ENCODE measurements at regions not wholly inside any gene's neighbourhood (a gene's known extent, or its start where the extent isn't known, plus 50 kb on each side); places are given as distances from the start of the nearest gene placed in this dataset.
"Not testable (repeated sequence)": the region's sequence is repeated elsewhere in the genome, so short reads cannot be mapped to it uniquely, and the experiment has no call there.

GRCh38 chr13:60229708-60230272 is 66.1 kb upstream of the DIAPH3 start:
- Histone ChIP-seq H3K36me3 (no peaks in the 10 kb centered on the region), H3K27ac (no peak overlapping the region), H3K4me1 (ENCODE audit: control insufficient read depth in 1 of 2, insufficient read depth in 1 of 2, low read depth in 1 of 2, low read length in 1 of 2) (no peaks in the 10 kb centered on the region), H3K4me3 (ENCODE audit: low read depth in 1 of 2, low read length in 1 of 2) (no peak overlapping the region), H3K9me3 (no peaks in the 10 kb centered on the region), H3K27me3 (no peaks in the 10 kb centered on the region)
- TF ChIP-seq, protein P1, sequence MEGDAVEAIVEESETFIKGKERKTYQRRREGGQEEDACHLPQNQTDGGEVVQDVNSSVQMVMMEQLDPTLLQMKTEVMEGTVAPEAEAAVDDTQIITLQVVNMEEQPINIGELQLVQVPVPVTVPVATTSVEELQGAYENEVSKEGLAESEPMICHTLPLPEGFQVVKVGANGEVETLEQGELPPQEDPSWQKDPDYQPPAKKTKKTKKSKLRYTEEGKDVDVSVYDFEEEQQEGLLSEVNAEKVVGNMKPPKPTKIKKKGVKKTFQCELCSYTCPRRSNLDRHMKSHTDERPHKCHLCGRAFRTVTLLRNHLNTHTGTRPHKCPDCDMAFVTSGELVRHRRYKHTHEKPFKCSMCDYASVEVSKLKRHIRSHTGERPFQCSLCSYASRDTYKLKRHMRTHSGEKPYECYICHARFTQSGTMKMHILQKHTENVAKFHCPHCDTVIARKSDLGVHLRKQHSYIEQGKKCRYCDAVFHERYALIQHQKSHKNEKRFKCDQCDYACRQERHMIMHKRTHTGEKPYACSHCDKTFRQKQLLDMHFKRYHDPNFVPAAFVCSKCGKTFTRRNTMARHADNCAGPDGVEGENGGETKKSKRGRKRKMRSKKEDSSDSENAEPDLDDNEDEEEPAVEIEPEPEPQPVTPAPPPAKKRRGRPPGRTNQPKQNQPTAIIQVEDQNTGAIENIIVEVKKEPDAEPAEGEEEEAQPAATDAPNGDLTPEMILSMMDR (IDR thresholded peaks at IDR 0.05), result no peak

- Histone ChIP-seq H3K4me3 (ENCODE audit: low read depth in 1 of 2, low read length in 1 of 2) (no peak overlapping the region), H3K36me3 (no peaks in the 10 kb centered on the region), H3K9me3 (no peaks in the 10 kb centered on the region), H3K4me1 (ENCODE audit: control insufficient read depth in 1 of 2, insufficient read depth in 1 of 2, low read depth in 1 of 2, low read length in 1 of 2) (no peaks in the 10 kb centered on the region), H3K27ac (no peak overlapping the region), H3K27me3 (no peaks in the 10 kb centered on the region)
- TF ChIP-seq, protein P1 (IDR thresholded peaks at IDR 0.05), result no peak
Observed at GRCh38 chr13:60230593-60230992, 66.9 kb upstream of the DIAPH3 start.

GRCh38 chr13:60242043-60242595 is 78.4 kb upstream of the DIAPH3 start:
- TF ChIP-seq, protein P1 (IDR thresholded peaks at IDR 0.05), result no peak
- no peak overlapping the region for H3K27ac ChIP-seq
- H3K9me3 ChIP-seq, result no peaks in the 10 kb centered on the region

DNA sequence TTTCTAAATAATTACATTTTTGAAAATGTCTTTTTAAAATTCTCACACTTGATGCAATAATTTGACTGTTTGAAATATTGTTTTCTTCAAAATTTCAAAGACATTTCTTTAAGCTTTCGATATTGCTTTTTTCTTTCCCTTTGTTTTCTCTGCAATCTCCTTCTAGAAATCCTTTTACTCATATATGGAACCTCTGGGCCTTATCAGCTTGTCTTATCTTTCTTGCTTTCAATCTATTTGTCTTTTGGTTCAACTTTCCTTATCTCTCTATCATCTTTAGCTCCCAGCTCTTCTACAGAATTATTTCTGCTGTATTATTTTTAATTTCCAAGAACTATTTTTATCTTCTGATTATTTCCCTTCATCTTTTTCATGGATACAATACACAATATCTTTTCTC is 80.7 kb upstream of the DIAPH3 start:
- Histone ChIP-seq H3K9me3 (no peaks in the 10 kb centered on the region), H3K27ac (no peak overlapping the region), H3K4me3 (ENCODE audit: low read depth in 1 of 2, low read length in 1 of 2) (no peak overlapping the region), H3K4me1 (ENCODE audit: control insufficient read depth in 1 of 2, insufficient read depth in 1 of 2, low read depth in 1 of 2, low read length in 1 of 2) (no peaks in the 10 kb centered on the region), H3K27me3 (no peaks in the 10 kb centered on the region), H3K36me3 (no peaks in the 10 kb centered on the region)
- TF ChIP-seq, protein P1 (IDR thresholded peaks at IDR 0.05), result no peak

More at GRCh38 chr13:60242043-60242595, 78.4 kb upstream of the DIAPH3 start:
- H3K4me3 ChIP-seq (ENCODE audit: low read depth in 1 of 2, low read length in 1 of 2), result no peak overlapping the region
- H3K27me3 ChIP-seq, result no peaks in the 10 kb centered on the region
- H3K4me1 ChIP-seq (ENCODE audit: control insufficient read depth in 1 of 2, insufficient read depth in 1 of 2, low read depth in 1 of 2, low read length in 1 of 2), result no peaks in the 10 kb centered on the region
- no peaks in the 10 kb centered on the region for H3K36me3 ChIP-seq

GRCh38 chr13:60251419-60251818 is 87.7 kb upstream of the DIAPH3 start:
- H3K4me3 ChIP-seq (ENCODE audit: low read depth in 1 of 2, low read length in 1 of 2); H3K4me1 ChIP-seq (ENCODE audit: control insufficient read depth in 1 of 2, insufficient read depth in 1 of 2, low read depth in 1 of 2, low read length in 1 of 2); H3K27me3 ChIP-seq; H3K9me3 ChIP-seq; H3K36me3 ChIP-seq; H3K27ac ChIP-seq: not testable (repeated sequence)

DNA sequence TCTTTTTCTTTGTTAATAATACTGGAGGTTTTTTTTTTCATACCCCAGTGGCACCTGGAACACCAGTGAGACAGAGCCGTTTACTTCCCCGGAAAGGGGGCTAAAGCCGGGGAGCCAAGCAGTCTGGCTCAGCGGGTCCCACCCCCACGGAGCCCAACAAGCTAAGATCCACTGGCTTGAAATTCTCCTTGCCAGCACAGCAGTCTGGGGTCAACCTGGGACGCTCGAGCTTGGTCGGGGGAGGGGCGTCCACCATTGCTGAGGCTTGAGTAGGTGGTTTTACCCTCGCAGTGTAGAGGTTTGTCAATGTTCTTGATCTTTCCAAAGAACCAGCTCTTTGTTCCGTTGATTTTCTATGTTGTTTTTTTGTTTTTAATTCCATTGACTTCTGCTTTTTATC is 94.6 kb upstream of the DIAPH3 start:
- Histone ChIP-seq H3K4me3 (ENCODE audit: low read depth in 1 of 2, low read length in 1 of 2) (no peak overlapping the region), H3K27ac (no peak overlapping the region), H3K9me3 (no peaks in the 10 kb centered on the region), H3K4me1 (ENCODE audit: control insufficient read depth in 1 of 2, insufficient read depth in 1 of 2, low read depth in 1 of 2, low read length in 1 of 2) (no peaks in the 10 kb centered on the region), H3K27me3 (no peaks in the 10 kb centered on the region), H3K36me3 (no peaks in the 10 kb centered on the region)
- TF ChIP-seq, protein P1 (IDR thresholded peaks at IDR 0.05), result no peak
